Gastrocnemius medialis (tissue), 4 donors: ENCODE measurements at regions not wholly inside any gene's neighbourhood (a gene's known extent, or its start where the extent isn't known, plus 50 kb on each side); places are given as distances from the start of the nearest gene placed in this dataset.

Experiments
- POLR2A ChIP-seq, 2 donors: fragments of 450-650 bp; IDR thresholded peaks; one replicate each; pipeline ENCODE4 v1.6.1; 2017; ENCODE audit warnings: antibody characterized with exemption in 2 of 2, mild to moderate bottlenecking in 2 of 2, moderate library complexity in 2 of 2
- TF ChIP-seq, protein P1 (sequence below), 5 experiments: fragments of 450-650 bp in 3 of 5; fragments of 200-600 bp in 2 of 5; sonication (generic) in 2 of 5; IDR thresholded peaks in 4 of 5; conservative IDR thresholded peaks in 1 of 5; 1 replicate in 4 of 5; 2 replicates in 1 of 5; pipeline ENCODE4 v1.5.1; 2016 to 2019; ENCODE audit warnings: antibody characterized with exemption in 5 of 5, mild to moderate bottlenecking in 3 of 5, moderate library complexity in 3 of 5

- TF ChIP-seq POLR2A (IDR thresholded peaks at IDR 0.05): no peak
- TF ChIP-seq, protein P1, sequence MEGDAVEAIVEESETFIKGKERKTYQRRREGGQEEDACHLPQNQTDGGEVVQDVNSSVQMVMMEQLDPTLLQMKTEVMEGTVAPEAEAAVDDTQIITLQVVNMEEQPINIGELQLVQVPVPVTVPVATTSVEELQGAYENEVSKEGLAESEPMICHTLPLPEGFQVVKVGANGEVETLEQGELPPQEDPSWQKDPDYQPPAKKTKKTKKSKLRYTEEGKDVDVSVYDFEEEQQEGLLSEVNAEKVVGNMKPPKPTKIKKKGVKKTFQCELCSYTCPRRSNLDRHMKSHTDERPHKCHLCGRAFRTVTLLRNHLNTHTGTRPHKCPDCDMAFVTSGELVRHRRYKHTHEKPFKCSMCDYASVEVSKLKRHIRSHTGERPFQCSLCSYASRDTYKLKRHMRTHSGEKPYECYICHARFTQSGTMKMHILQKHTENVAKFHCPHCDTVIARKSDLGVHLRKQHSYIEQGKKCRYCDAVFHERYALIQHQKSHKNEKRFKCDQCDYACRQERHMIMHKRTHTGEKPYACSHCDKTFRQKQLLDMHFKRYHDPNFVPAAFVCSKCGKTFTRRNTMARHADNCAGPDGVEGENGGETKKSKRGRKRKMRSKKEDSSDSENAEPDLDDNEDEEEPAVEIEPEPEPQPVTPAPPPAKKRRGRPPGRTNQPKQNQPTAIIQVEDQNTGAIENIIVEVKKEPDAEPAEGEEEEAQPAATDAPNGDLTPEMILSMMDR (IDR thresholded peaks at IDR 0.05 in 4 of 5, conservative IDR thresholded peaks at IDR 0.05 in 1 of 5): no peak
Observed at GRCh38 chr6:82113231-82113630, 134.3 kb downstream of the IBTK start.
